ENCODE measurements at regions not wholly inside any gene's neighbourhood (a gene's known extent, or its start where the extent isn't known, plus 50 kb on each side); places are given as distances from the start of the nearest gene placed in this dataset.

- TF ChIP-seq CTCF (IDR thresholded peaks at IDR 0.05) (no peak), POLR2A (IDR thresholded peaks at IDR 0.05) (no peak)
These were observed 450.3 kb upstream of the ARGLU1 start for GRCh38 chr13:107018285-107018684.

Data from breast epithelium (tissue), 3 donors.